Muscle of leg (tissue), 3 donors: ENCODE measurements at regions not wholly inside any gene's neighbourhood (a gene's known extent, or its start where the extent isn't known, plus 50 kb on each side); places are given as distances from the start of the nearest gene placed in this dataset.

Experiments
- DNase-seq: peaks from one replicate; pipeline ENCODE4 v3.0.0; 2013
- H3K27ac ChIP-seq: one replicate; pipeline ENCODE4 v1.5.1; 2013; ENCODE audit warnings: mild to moderate bottlenecking, low read length, control low read depth
- H3K27me3 ChIP-seq: one replicate; pipeline ENCODE4 v1.6.1; 2013; ENCODE audit warnings: low read length; ENCODE audit not compliant: control insufficient read depth, insufficient read depth
- H3K36me3 ChIP-seq: one replicate; pipeline ENCODE4 v1.6.1; 2013; ENCODE audit warnings: low read length; ENCODE audit not compliant: control insufficient read depth, insufficient read depth
- H3K4me1 ChIP-seq: one replicate; pipeline ENCODE4 v1.6.1; 2013; ENCODE audit warnings: low read length; ENCODE audit not compliant: control insufficient read depth, insufficient read depth
- H3K4me3 ChIP-seq: one replicate; pipeline ENCODE4 v1.5.1; 2013; ENCODE audit warnings: low read length, control low read depth
- H3K9me3 ChIP-seq: replicated peaks from 2 replicates; pipeline ENCODE4 v1.6.1; 2013; ENCODE audit warnings: low read depth, low read length; ENCODE audit not compliant: control insufficient read depth
- WGBS: methylation state at CpG from one replicate; pipeline ENCODE4 v1.1.5; 2013; ENCODE audit warnings: missing lambda C conversion rate; ENCODE audit not compliant: insufficient coverage; 5-methylcytosine and 5-hydroxymethylcytosine counted together

DNA sequence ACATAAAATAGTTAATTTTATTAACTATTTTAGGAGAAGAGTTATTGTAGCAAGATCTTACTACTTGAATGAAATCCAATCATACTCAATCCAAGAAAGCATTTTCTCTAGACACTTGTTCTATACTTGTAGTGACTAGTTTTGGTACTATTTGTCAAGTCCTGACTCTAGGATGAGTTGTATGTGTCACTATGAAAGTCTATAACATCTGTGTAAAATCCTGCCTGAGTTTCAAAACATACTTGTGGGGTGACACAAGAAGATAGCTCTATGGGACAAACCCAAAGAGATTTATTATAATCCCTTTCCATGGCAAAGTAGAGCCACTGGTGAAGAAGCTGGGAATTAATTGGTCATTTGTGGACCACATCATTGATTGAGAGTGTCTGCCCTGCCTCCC is 1042.2 kb upstream of the ADGRL4 start:
- H3K9me3 ChIP-seq = peaks cover 2% of the 10 kb centered on the region
- H3K4me3 ChIP-seq = no peak overlapping the region
- H3K27me3 ChIP-seq = no peaks in the 10 kb centered on the region
- no peak for DNase-seq
- no peaks in the 10 kb centered on the region for H3K36me3 ChIP-seq
- H3K4me1 ChIP-seq = no peaks in the 10 kb centered on the region
- H3K27ac ChIP-seq = no peak overlapping the region

- no peaks in the 10 kb centered on the region for H3K36me3 ChIP-seq
- H3K9me3 ChIP-seq = peaks cover 2% of the 10 kb centered on the region
- no peak overlapping the region for H3K27ac ChIP-seq
- H3K27me3 ChIP-seq = no peaks in the 10 kb centered on the region
- no peak overlapping the region for H3K4me3 ChIP-seq
- DNase-seq = peak; percentile 3
- H3K4me1 ChIP-seq = no peaks in the 10 kb centered on the region
- WGBS = 29% methylated on average over 2 of the region's 2 CpGs
Observed at GRCh38 chr1:80047791-80048190, 1041.3 kb upstream of the ADGRL4 start.

DNA sequence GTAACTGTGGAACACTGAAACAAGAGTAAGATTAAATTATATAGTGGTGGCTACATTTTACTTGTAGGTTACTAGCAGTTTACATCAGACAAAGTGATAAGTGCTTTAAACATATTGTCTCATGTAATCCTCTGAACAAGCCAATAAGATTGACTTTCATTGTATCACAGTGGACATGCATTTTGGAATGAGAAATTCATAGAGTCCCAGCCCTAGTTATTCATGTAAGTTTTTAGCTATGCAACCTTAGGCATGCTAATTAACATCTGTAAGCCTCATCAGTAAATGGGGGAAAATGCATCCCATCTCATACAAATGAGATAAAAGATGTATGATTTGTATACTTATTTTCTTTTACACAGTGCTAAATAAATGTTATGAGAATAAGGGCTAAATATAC is 1038.1 kb upstream of the ADGRL4 start:
- Histone ChIP-seq H3K27ac (no peak overlapping the region), H3K36me3 (no peaks in the 10 kb centered on the region), H3K27me3 (no peaks in the 10 kb centered on the region), H3K4me1 (no peaks in the 10 kb centered on the region), H3K4me3 (no peak overlapping the region), H3K9me3 (no peaks in the 10 kb centered on the region)
- DNase-seq = no peak

- H3K9me3 ChIP-seq = no peaks in the 10 kb centered on the region
- DNase-seq = no peak
- no peaks in the 10 kb centered on the region for H3K36me3 ChIP-seq
- no peak overlapping the region for H3K27ac ChIP-seq
- H3K27me3 ChIP-seq = no peaks in the 10 kb centered on the region
- WGBS = no CpG with 5 or more reads among the region's 3 CpGs
- no peaks in the 10 kb centered on the region for H3K4me1 ChIP-seq
- no peak overlapping the region for H3K4me3 ChIP-seq
Observed at GRCh38 chr1:80036690-80037432, 1030.3 kb upstream of the ADGRL4 start.

DNA sequence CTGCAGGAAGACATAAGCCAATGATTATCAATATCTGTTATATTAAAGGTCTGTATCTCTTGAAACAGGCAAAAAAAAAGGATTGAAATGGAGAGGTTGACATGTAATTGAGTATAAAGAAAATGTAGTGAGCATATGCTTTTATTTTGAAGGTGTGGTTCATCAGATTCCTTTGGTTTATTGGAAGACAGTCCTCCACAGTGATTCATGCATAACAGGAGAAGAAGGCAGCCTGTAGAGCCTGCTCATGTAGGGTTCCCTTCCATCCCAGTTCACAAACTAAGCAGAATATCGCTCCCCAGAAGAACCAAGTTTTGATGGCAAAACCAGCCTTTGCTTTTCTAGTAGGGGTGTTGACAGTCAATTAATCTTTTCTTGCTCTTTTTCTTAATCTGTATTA is 1016.8 kb upstream of the ADGRL4 start:
- no peaks in the 10 kb centered on the region for H3K27me3 ChIP-seq
- no peaks in the 10 kb centered on the region for H3K36me3 ChIP-seq
- DNase-seq = no peak
- H3K27ac ChIP-seq = no peak overlapping the region
- no CpG with 5 or more reads among the region's 1 CpG for WGBS
- H3K4me1 ChIP-seq = no peaks in the 10 kb centered on the region
- no peaks in the 10 kb centered on the region for H3K9me3 ChIP-seq
- H3K4me3 ChIP-seq = no peak overlapping the region

DNA sequence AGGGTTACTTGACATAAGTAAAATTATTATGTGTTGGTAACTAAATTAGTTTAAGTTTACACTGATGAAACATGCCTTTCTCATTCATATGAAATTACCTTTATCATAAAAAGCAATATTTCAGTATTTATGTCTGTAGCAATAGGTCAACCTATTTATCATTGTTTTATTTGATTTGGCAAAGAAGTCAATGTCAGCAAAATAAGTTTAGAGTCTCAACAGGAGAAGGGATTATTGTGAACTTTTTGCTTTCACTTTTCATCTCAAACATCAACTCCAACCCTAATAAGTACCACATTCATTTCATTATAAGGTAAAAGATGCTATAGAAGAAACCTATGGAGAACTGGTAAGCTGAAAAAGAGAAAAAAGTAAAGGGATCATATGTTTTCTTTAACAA is 1015.4 kb upstream of the ADGRL4 start:
- Histone ChIP-seq H3K4me3 (no peak overlapping the region), H3K36me3 (no peaks in the 10 kb centered on the region), H3K9me3 (no peaks in the 10 kb centered on the region), H3K27ac (no peak overlapping the region), H3K4me1 (no peaks in the 10 kb centered on the region), H3K27me3 (no peaks in the 10 kb centered on the region)
- DNase-seq = no peak

DNA sequence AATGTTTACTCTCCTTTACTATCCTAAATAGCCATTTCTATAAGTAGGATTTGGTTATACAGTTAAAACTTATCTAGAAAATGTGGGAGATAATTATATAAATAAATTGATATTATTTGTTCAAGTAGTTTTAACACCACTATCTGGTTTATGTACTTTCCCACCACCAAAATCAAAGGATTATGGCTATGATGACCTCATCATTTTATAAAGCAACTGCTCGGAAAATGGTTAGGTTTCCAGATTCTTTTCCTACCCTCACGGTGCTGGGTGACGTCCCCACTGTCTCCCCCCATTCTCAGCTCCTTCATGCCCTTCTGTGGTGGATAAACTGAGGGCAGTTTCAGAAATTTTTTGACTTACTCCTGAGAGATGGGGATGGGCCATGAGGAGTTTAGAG is 1011.8 kb upstream of the ADGRL4 start:
- H3K4me1 ChIP-seq = no peaks in the 10 kb centered on the region
- WGBS = no CpG with 5 or more reads among the region's 3 CpGs
- no peaks in the 10 kb centered on the region for H3K36me3 ChIP-seq
- no peak overlapping the region for H3K4me3 ChIP-seq
- no peaks in the 10 kb centered on the region for H3K27me3 ChIP-seq
- H3K9me3 ChIP-seq = no peaks in the 10 kb centered on the region
- no peak for DNase-seq
- no peak overlapping the region for H3K27ac ChIP-seq

- no peaks in the 10 kb centered on the region for H3K27me3 ChIP-seq
- no CpG with 5 or more reads among the region's 1 CpG for WGBS
- no peaks in the 10 kb centered on the region for H3K9me3 ChIP-seq
- no peak overlapping the region for H3K4me3 ChIP-seq
- H3K27ac ChIP-seq = no peak overlapping the region
- no peaks in the 10 kb centered on the region for H3K4me1 ChIP-seq
- H3K36me3 ChIP-seq = no peaks in the 10 kb centered on the region
- no peak for DNase-seq
Observed at GRCh38 chr1:80008934-80009333, 1002.4 kb upstream of the ADGRL4 start.

- no peaks in the 10 kb centered on the region for H3K27me3 ChIP-seq
- no peaks in the 10 kb centered on the region for H3K36me3 ChIP-seq
- no peak for DNase-seq
- no peaks in the 10 kb centered on the region for H3K4me1 ChIP-seq
- H3K9me3 ChIP-seq = no peaks in the 10 kb centered on the region
- no peak overlapping the region for H3K27ac ChIP-seq
- no peak overlapping the region for H3K4me3 ChIP-seq
Observed at GRCh38 chr1:80003250-80003649, 996.7 kb upstream of the ADGRL4 start.

DNA sequence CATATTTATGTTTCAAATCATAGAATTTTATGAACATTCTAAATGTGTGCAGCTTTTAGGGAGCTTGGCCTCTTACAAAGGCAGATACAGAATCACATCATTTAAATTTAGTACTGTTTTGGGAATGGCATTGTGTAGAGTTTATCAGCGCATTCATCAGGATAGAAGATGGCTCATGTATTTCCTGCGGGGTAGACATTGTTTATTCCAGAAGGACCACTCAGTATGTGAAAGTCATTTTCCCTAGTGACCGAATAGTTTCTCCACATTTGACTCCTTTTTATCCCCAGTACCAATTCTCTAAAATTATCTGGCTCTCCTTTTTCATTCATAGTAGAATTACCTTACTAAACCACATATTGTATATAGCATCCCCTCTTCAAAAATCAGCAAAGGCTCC is 981.9 kb upstream of the ADGRL4 start:
- H3K27ac ChIP-seq = no peak overlapping the region
- no peak overlapping the region for H3K4me3 ChIP-seq
- H3K27me3 ChIP-seq = no peaks in the 10 kb centered on the region
- DNase-seq = no peak
- no CpG with 5 or more reads among the region's 3 CpGs for WGBS
- H3K4me1 ChIP-seq = no peaks in the 10 kb centered on the region
- H3K9me3 ChIP-seq = no peaks in the 10 kb centered on the region
- H3K36me3 ChIP-seq = no peaks in the 10 kb centered on the region

DNA sequence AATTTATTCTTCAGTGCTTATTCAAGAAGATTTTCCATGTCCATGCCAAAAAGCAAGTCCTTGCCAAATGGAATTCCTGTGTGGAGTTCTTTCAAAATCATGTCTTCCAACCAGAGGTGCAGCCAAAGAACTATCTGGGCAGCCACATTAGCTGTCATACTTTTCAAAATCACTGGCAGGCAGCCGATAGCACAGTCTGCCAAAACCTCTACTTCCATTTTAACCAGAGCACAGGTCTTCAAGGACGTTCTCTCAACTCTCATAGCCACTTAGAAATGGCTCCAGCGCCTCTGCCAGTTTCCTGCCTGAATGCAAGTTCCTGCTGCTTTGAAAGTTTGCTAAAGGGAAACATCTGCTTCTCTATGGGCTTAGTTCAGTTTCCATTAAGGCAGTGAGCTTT is 975.7 kb upstream of the ADGRL4 start:
- H3K27me3 ChIP-seq = no peaks in the 10 kb centered on the region
- no peaks in the 10 kb centered on the region for H3K36me3 ChIP-seq
- WGBS = 0% methylated on average over 2 of the region's 3 CpGs
- H3K4me3 ChIP-seq = no peak overlapping the region
- peak overlapping the region; percentile 25 for H3K27ac ChIP-seq
- H3K9me3 ChIP-seq = no peaks in the 10 kb centered on the region
- H3K4me1 ChIP-seq = peaks cover 4% of the 10 kb centered on the region
- DNase-seq = peak; percentile 98
